ENCODE measurements at regions not wholly inside any gene's neighbourhood (a gene's known extent, or its start where the extent isn't known, plus 50 kb on each side); places are given as distances from the start of the nearest gene placed in this dataset.

- no TSS peak for BruUV-seq (replicated peaks)
- intact Hi-C loops (cut with micrococcal nuclease; ENCODE audit: unreplicated experiment), result loop anchor here (10.0 kb wide), 1 partner anchor 65 kb away; no protein-coding TSS in a partner anchor
Observed at GRCh38 chr9:30410273-30410672, 1974.2 kb upstream of the ACO1 start.

GRCh38 chr9:30411571-30411970 is 1972.9 kb upstream of the ACO1 start:
- Histone ChIP-seq H3K36me3 (ENCODE audit: control insufficient read depth, insufficient read depth, low read length) (no peaks in the 10 kb centered on the region), H3K9me3 (ENCODE audit: control insufficient read depth, insufficient read depth, low read depth, low read length) (no peaks in the 10 kb centered on the region), H3K4me1 (ENCODE audit: control insufficient read depth, insufficient read depth, low read length) (no peaks in the 10 kb centered on the region), H3K27me3 (ENCODE audit: control insufficient read depth, insufficient read depth, low read length) (no peaks in the 10 kb centered on the region), H3K27ac (ENCODE audit: low read length) (no peak overlapping the region), H3K4me3 (ENCODE audit: low read depth in 2 of 2, low read length in 2 of 2) (no peak overlapping the region)
- POLR2A ChIA-PET, result no interaction called here
- intact Hi-C loops (cut with micrococcal nuclease; ENCODE audit: unreplicated experiment), result loop anchor here (10.0 kb wide), 1 partner anchor 63 kb away; no protein-coding TSS in a partner anchor
- in situ Hi-C loops (cut with HindIII; ENCODE audit: low pct_unique_long_range_greater_than_20kb, low sequenced_read_pairs), result no loop called here
- CTCF ChIA-PET, result no interaction called here
- no TSS peak for BruUV-seq (replicated peaks)
- ATAC-seq (no peak), DNase-seq (ENCODE audit: low read depth, low spot score) (no peak)
- no peak for TF ChIP-seq POLR2AphosphoS5 (IDR thresholded peaks at IDR 0.05; ENCODE audit: low read depth, low read length)
- TF ChIP-seq SIN3A (IDR thresholded peaks at IDR 0.05; ENCODE audit: borderline replicate concordance, insufficient read depth, low read depth, low read length), result no peak

More at GRCh38 chr9:30410273-30410672, 1974.2 kb upstream of the ACO1 start:
- in situ Hi-C loops (cut with HindIII; ENCODE audit: low pct_unique_long_range_greater_than_20kb, low sequenced_read_pairs), result no loop called here
- H3K4me1 ChIP-seq (ENCODE audit: control insufficient read depth, insufficient read depth, low read length), result no peaks in the 10 kb centered on the region
- no peak overlapping the region for H3K4me3 ChIP-seq (ENCODE audit: low read depth in 2 of 2, low read length in 2 of 2)
- no peaks in the 10 kb centered on the region for H3K9me3 ChIP-seq (ENCODE audit: control insufficient read depth, insufficient read depth, low read depth, low read length)
- no peak overlapping the region for H3K27ac ChIP-seq (ENCODE audit: low read length)
- ATAC-seq (no peak), DNase-seq (ENCODE audit: low read depth, low spot score) (no peak)
- ChIA-PET POLR2A (no interaction called here), CTCF (no interaction called here)
- no peaks in the 10 kb centered on the region for H3K36me3 ChIP-seq (ENCODE audit: control insufficient read depth, insufficient read depth, low read length)
- TF ChIP-seq POLR2AphosphoS5 (IDR thresholded peaks at IDR 0.05; ENCODE audit: low read depth, low read length) (no peak), CTCF (IDR thresholded peaks at IDR 0.05) (no peak), TCF7L2 (IDR thresholded peaks at IDR 0.05; ENCODE audit: low read depth, low read length) (no peak), SIN3A (IDR thresholded peaks at IDR 0.05; ENCODE audit: borderline replicate concordance, insufficient read depth, low read depth, low read length) (no peak), REST (IDR thresholded peaks at IDR 0.05; ENCODE audit: insufficient read depth in 1 of 2, low read depth in 2 of 2, low read length in 1 of 2) (no peak)
- H3K27me3 ChIP-seq (ENCODE audit: control insufficient read depth, insufficient read depth, low read length), result no peaks in the 10 kb centered on the region

GRCh38 chr9:30459156-30459555 is 1925.3 kb upstream of the ACO1 start:
- intact Hi-C loops (cut with micrococcal nuclease; ENCODE audit: unreplicated experiment), result loop anchor here (10.0 kb wide), 1 partner anchor 1276 kb away; no protein-coding TSS in a partner anchor
- TF ChIP-seq SIN3A (IDR thresholded peaks at IDR 0.05; ENCODE audit: borderline replicate concordance, insufficient read depth, low read depth, low read length), result no peak
- no peak for TF ChIP-seq CTCF (IDR thresholded peaks at IDR 0.05)
- no peak for TF ChIP-seq TCF7L2 (IDR thresholded peaks at IDR 0.05; ENCODE audit: low read depth, low read length)
- no peak for TF ChIP-seq REST (IDR thresholded peaks at IDR 0.05; ENCODE audit: insufficient read depth in 1 of 2, low read depth in 2 of 2, low read length in 1 of 2)
- no peak for TF ChIP-seq POLR2AphosphoS5 (IDR thresholded peaks at IDR 0.05; ENCODE audit: low read depth, low read length)
- no peaks in the 10 kb centered on the region; the same call in 1 of the 2 replicates for H3K9me3 ChIP-seq (ENCODE audit: control insufficient read depth, insufficient read depth, low read depth, low read length)
- H3K27me3 ChIP-seq (ENCODE audit: control insufficient read depth, insufficient read depth, low read length), result no peaks in the 10 kb centered on the region
- H3K4me1 ChIP-seq (ENCODE audit: control insufficient read depth, insufficient read depth, low read length), result no peaks in the 10 kb centered on the region
- no TSS peak for BruUV-seq (replicated peaks)
- in situ Hi-C loops (cut with HindIII; ENCODE audit: low pct_unique_long_range_greater_than_20kb, low sequenced_read_pairs), result no loop called here
- DNase-seq (ENCODE audit: low read depth, low spot score) (no peak), ATAC-seq (no peak)
- no peak overlapping the region for H3K27ac ChIP-seq (ENCODE audit: low read length)
- no peaks in the 10 kb centered on the region for H3K36me3 ChIP-seq (ENCODE audit: control insufficient read depth, insufficient read depth, low read length)
- POLR2A ChIA-PET, result no interaction called here
- CTCF ChIA-PET, result no interaction called here
- no peak overlapping the region for H3K4me3 ChIP-seq (ENCODE audit: low read depth in 2 of 2, low read length in 2 of 2)
